ENCODE measurements at regions not wholly inside any gene's neighbourhood (a gene's known extent, or its start where the extent isn't known, plus 50 kb on each side); places are given as distances from the start of the nearest gene placed in this dataset.

DNA sequence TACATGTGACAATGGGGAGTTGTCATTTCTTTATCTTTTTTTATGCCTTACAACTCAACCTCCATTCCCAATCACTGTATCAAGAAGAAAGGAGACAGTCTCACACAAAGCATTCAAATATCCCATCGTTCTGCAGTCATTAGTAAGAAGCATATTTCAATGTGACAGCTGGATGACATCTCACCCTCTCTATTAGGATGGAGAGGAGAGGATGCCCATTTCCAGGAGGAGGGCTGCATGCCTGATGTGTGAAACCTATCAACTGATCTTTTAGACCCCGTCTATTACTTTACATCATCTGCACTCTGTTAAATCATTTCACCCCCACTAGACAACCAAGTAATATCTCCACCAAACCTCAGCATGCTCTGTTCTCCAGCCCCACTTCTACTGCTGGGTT is 292.7 kb upstream of the CHAC2 start:
- Mint-ChIP-seq H3K9me3 (no peaks in the 10 kb centered on the region), H3K27me3 (ENCODE audit: low read depth, poor library complexity) (peaks cover 6% of the 10 kb centered on the region), H3K36me3 (ENCODE audit: low read depth) (no peaks in the 10 kb centered on the region), H3K4me1 (no peaks in the 10 kb centered on the region), H3K27ac (no peak overlapping the region), H3K4me3 (no peak overlapping the region)
- DNase-seq = no peak
- TF ChIP-seq, protein P1, sequence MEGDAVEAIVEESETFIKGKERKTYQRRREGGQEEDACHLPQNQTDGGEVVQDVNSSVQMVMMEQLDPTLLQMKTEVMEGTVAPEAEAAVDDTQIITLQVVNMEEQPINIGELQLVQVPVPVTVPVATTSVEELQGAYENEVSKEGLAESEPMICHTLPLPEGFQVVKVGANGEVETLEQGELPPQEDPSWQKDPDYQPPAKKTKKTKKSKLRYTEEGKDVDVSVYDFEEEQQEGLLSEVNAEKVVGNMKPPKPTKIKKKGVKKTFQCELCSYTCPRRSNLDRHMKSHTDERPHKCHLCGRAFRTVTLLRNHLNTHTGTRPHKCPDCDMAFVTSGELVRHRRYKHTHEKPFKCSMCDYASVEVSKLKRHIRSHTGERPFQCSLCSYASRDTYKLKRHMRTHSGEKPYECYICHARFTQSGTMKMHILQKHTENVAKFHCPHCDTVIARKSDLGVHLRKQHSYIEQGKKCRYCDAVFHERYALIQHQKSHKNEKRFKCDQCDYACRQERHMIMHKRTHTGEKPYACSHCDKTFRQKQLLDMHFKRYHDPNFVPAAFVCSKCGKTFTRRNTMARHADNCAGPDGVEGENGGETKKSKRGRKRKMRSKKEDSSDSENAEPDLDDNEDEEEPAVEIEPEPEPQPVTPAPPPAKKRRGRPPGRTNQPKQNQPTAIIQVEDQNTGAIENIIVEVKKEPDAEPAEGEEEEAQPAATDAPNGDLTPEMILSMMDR (IDR thresholded peaks at IDR 0.05) = no peak

DNA sequence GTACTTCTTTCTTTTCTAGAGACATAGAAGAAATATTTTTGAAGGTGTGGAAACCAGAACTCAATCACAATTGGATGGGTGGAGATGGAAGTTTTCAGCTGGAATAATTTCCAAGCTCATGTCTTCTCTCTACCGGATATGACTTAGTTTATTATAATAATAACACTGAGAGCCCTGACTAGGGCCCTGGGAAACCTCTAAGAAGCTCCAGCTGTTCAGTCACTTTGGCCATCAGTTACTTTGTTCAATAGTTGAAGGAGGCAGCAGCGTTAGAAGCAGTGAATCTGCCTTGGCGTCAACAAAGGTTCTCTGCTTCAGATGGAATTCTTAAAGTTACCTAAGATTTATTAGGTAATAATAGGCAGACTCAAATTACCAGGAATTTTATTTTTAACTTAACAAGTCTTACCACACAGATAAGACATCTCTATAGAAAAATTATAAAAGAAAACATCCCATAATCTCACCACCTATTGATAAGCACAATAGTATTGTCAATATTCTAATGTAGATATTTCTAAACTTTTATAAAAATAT is 293.8 kb upstream of the CHAC2 start:
- Mint-ChIP-seq H3K9me3 (peaks cover 4% of the 10 kb centered on the region), H3K4me3 (no peak overlapping the region), H3K27me3 (ENCODE audit: low read depth, poor library complexity) (peaks cover 6% of the 10 kb centered on the region)

DNA sequence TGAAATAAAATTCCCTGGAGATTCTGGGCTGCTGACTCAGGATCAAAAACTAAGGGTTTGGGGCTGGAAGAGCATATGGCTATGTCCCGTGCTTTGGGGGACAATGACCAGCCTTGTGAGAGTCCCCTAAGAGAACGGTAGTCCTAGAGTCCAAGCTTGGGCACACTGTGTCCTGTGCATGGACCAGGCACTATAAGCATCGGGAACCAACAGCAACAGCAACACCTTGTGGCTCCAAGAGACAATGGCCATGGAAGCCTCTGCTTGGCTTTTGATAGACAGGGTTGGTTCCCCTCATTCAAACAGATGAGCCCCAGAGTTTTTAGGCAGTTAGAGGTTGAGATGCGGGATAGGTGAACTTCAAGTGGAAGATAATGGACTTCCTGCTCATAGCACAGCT is 294.4 kb upstream of the CHAC2 start:
- H3K36me3 Mint-ChIP-seq (ENCODE audit: low read depth) = no peaks in the 10 kb centered on the region
- TF ChIP-seq, protein P1 (IDR thresholded peaks at IDR 0.05) = no peak
- no peak overlapping the region for H3K4me3 Mint-ChIP-seq
- peaks cover 6% of the 10 kb centered on the region for H3K27me3 Mint-ChIP-seq (ENCODE audit: low read depth, poor library complexity)
- DNase-seq = no peak
- no peaks in the 10 kb centered on the region for H3K4me1 Mint-ChIP-seq
- H3K27ac Mint-ChIP-seq = no peak overlapping the region
- H3K9me3 Mint-ChIP-seq = peaks cover 4% of the 10 kb centered on the region

More for the DNA sequence above, 293.8 kb upstream of the CHAC2 start:
- TF ChIP-seq, protein P1 (IDR thresholded peaks at IDR 0.05) = no peak
- Mint-ChIP-seq H3K36me3 (ENCODE audit: low read depth) (no peaks in the 10 kb centered on the region), H3K27ac (no peak overlapping the region), H3K4me1 (no peaks in the 10 kb centered on the region)
- no peak for DNase-seq

DNA sequence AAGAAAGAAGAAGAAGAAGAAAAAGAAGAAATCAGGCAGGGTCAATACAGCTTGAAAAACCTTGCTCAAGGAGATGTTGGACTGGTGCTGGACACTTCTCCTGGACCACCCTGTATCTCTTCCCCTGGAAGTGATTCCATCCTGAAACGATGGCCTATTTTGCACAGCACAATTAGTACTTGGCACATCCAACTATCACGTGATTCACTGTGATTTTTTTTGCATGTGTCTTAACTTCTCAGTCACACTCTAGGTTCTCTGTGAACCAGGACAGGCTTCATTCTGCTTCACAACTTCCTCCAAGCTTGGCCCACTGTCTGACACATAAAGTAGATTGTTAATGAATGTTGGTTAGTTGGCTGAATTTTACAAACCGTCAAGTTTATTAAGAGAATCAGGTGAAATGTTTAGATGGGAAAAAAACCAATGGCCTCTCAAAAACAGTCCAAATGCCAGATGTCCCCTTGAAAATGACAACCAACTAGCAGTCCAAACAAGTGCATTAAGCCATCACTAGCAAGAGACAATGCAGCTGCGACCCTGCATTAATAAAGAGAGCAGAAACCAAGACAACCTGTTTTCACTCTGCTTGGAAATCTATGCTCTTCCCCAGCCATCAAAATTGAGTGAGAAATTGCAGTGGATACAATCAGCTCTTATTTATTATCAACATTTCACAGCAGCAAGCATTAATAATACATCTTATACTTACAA is 300.0 kb upstream of the CHAC2 start:
- H3K27ac Mint-ChIP-seq = no peak overlapping the region
- no peak overlapping the region for H3K4me3 Mint-ChIP-seq
- TF ChIP-seq, protein P1 (IDR thresholded peaks at IDR 0.05) = no peak
- H3K9me3 Mint-ChIP-seq = peaks cover 4% of the 10 kb centered on the region
- DNase-seq = no peak
- peaks cover 6% of the 10 kb centered on the region for H3K27me3 Mint-ChIP-seq (ENCODE audit: low read depth, poor library complexity)
- no peaks in the 10 kb centered on the region for H3K4me1 Mint-ChIP-seq
- no peaks in the 10 kb centered on the region for H3K36me3 Mint-ChIP-seq (ENCODE audit: low read depth)

DNA sequence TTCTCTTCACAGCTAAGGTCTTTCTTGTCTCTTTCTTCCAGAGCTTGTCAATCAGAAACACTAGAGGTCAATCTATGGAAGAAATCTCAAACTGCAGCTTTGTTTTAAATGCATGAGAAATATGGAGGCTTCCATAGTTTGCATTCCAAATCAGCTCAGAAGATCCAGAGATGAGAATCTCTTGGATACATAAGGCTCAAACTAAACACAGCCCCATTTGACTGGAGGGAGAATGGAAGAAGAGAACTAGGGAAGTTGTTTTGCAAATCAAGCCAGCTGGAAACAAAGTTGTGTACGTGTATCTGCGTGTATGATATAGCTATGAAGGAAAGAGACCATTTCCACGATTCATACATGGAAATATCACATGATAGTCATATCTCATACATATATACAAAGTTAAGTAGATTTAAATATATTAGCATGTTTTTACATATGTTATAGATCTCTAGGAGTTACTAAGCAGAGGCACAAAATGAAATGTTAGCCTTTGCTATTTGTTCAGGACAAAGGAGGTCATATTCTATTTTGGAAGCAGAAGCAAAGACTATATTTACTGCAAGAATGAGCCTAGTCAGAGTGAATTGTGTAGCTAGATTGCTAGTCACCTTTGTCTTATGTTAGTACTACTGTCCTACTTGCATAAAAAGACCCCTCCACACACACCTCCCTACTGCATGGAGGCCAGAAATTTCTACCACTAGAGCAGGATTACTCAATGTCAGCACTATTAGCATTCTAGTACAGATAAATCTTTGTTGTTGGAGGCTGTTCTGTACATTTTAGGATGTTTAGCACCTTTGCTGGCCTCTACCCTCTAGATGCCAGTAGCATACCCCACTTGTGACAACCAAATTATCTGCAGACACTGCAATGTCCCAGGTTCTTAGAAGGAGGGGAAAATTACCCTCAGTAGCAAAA is 303.5 kb upstream of the CHAC2 start:
- H3K4me1 Mint-ChIP-seq = no peaks in the 10 kb centered on the region
- no peaks in the 10 kb centered on the region for H3K36me3 Mint-ChIP-seq (ENCODE audit: low read depth)
- peaks cover 2% of the 10 kb centered on the region for H3K9me3 Mint-ChIP-seq
- TF ChIP-seq, protein P1 (IDR thresholded peaks at IDR 0.05) = no peak
- no peak for DNase-seq
- no peak overlapping the region for H3K4me3 Mint-ChIP-seq
- H3K27ac Mint-ChIP-seq = no peak overlapping the region
- H3K27me3 Mint-ChIP-seq (ENCODE audit: low read depth, poor library complexity) = peaks cover 13% of the 10 kb centered on the region
